Neuronal stem cell (in vitro differentiated cells): ENCODE measurements at regions not wholly inside any gene's neighbourhood (a gene's known extent, or its start where the extent isn't known, plus 50 kb on each side); places are given as distances from the start of the nearest gene placed in this dataset.

ENCODE experiments used
- DNase-seq: peaks from one replicate; pipeline ENCODE4 v3.0.0-alpha.2; 2013; ENCODE audit warnings: low spot score
- H2AFZ ChIP-seq: one replicate; pipeline ENCODE4 v1.6.1; 2013; ENCODE audit warnings: mild to moderate bottlenecking, low read length, inconsistent platforms
- H2AK5ac ChIP-seq: 2 replicates; pipeline ENCODE4 v1.6.1; 2013; ENCODE audit warnings: low read depth, mild to moderate bottlenecking, inconsistent platforms, low read length, moderate library complexity, mixed read lengths
- H2BK120ac ChIP-seq: 2 replicates; pipeline ENCODE4 v1.6.1; 2013; ENCODE audit warnings: low read depth, mild to moderate bottlenecking, inconsistent platforms, low read length, moderate library complexity, mixed read lengths
- H2BK12ac ChIP-seq: one replicate; pipeline ENCODE4 v1.6.1; 2013; ENCODE audit warnings: low read length, inconsistent platforms
- H2BK15ac ChIP-seq: 2 replicates; pipeline ENCODE4 v1.6.1; 2013; ENCODE audit warnings: mild to moderate bottlenecking, low read length, inconsistent platforms, mixed read lengths
- H2BK5ac ChIP-seq: one replicate; pipeline ENCODE4 v1.6.1; 2013; ENCODE audit warnings: inconsistent platforms, mild to moderate bottlenecking, low read length, moderate library complexity
- H3K14ac ChIP-seq: one replicate; pipeline ENCODE4 v1.6.1; 2013; ENCODE audit warnings: low read length, inconsistent platforms
- H3K18ac ChIP-seq: 2 replicates; pipeline ENCODE4 v1.6.1; 2013; ENCODE audit warnings: low read length, inconsistent platforms
- H3K23ac ChIP-seq: 2 replicates; pipeline ENCODE4 v1.6.1; 2013; ENCODE audit warnings: low read depth, mild to moderate bottlenecking, mixed read lengths, low read length, inconsistent platforms; ENCODE audit not compliant: poor library complexity
- H3K27ac ChIP-seq: replicated peaks from 3 replicates; pipeline ENCODE4 v1.5.1; 2013; ENCODE audit warnings: low read length, inconsistent platforms
- H3K27me3 ChIP-seq, 3 experiments: 2 replicates each; pipeline ENCODE4 v1.6.1; 2013; ENCODE audit warnings: low read length in 3 of 3, mild to moderate bottlenecking in 2 of 3, inconsistent platforms in 1 of 3, low read depth in 1 of 3, mixed read lengths in 1 of 3, moderate library complexity in 1 of 3; ENCODE audit not compliant: control insufficient read depth in 3 of 3, insufficient read depth in 3 of 3
- H3K36me3 ChIP-seq, 2 donors: replicated peaks in 1 of 2; 2 replicates each; pipeline ENCODE4 v1.6.1; 2013; ENCODE audit warnings: low read length in 2 of 2; ENCODE audit not compliant: control insufficient read depth in 2 of 2, insufficient read depth in 2 of 2
- H3K4ac ChIP-seq: 2 replicates; pipeline ENCODE4 v1.6.1; 2013; ENCODE audit warnings: inconsistent platforms, mild to moderate bottlenecking, low read length, moderate library complexity
- H3K4me1 ChIP-seq, 2 donors: 1 replicate in 1 of 2; 2 replicates in 1 of 2; pipeline ENCODE4 v1.6.1; 2013; ENCODE audit warnings: low read length in 2 of 2, low read depth in 1 of 2; ENCODE audit not compliant: control insufficient read depth in 2 of 2, insufficient read depth in 1 of 2
- H3K4me2 ChIP-seq: one replicate; pipeline ENCODE4 v1.6.1; 2013; ENCODE audit warnings: mild to moderate bottlenecking, low read length, inconsistent platforms; ENCODE audit not compliant: insufficient read depth, poor library complexity, severe bottlenecking
- H3K4me3 ChIP-seq, 2 donors: 2 replicates each; pipeline ENCODE4 v1.5.1; 2013; ENCODE audit warnings: low read length in 2 of 2, mild to moderate bottlenecking in 2 of 2, inconsistent platforms in 1 of 2, moderate library complexity in 1 of 2
- H3K79me1 ChIP-seq: one replicate; pipeline ENCODE4 v1.6.1; 2013; ENCODE audit warnings: low read depth, mild to moderate bottlenecking, inconsistent platforms, low read length, moderate library complexity
- H3K9ac ChIP-seq: one replicate; pipeline ENCODE4 v1.6.1; 2013; ENCODE audit warnings: mild to moderate bottlenecking, low read depth, low read length, inconsistent platforms; ENCODE audit not compliant: poor library complexity
- H3K9me3 ChIP-seq, 2 donors: replicated peaks in 1 of 2; 2 replicates each; pipeline versions ENCODE3 to v1.6.1; 2013; ENCODE audit warnings: low read length in 2 of 2, mild to moderate bottlenecking in 2 of 2, inconsistent platforms in 1 of 2, low read depth in 1 of 2, mixed read lengths in 1 of 2, moderate library complexity in 1 of 2; ENCODE audit not compliant: control insufficient read depth in 2 of 2, insufficient read depth in 1 of 2
- H4K8ac ChIP-seq: one replicate; pipeline ENCODE4 v1.6.1; 2013; ENCODE audit warnings: low read depth, mild to moderate bottlenecking, inconsistent platforms, low read length, moderate library complexity
- H4K91ac ChIP-seq: one replicate; pipeline ENCODE4 v1.6.1; 2013; ENCODE audit warnings: low read length, low read depth, mild to moderate bottlenecking, inconsistent platforms; ENCODE audit not compliant: poor library complexity
- WGBS, 2 donors: extraction: QIAGEN DNeasy Blood & Tissue Kit; methylation state at CpG; one replicate each; pipeline ENCODE4 v1.1.7; 2013; ENCODE audit warnings: missing lambda C conversion rate in 2 of 2, mixed read lengths in 1 of 2; ENCODE audit not compliant: insufficient read length in 2 of 2, insufficient replicate concordance in 1 of 2; ENCODE audit errors: extremely low coverage in 2 of 2; 5-methylcytosine and 5-hydroxymethylcytosine counted together

DNA sequence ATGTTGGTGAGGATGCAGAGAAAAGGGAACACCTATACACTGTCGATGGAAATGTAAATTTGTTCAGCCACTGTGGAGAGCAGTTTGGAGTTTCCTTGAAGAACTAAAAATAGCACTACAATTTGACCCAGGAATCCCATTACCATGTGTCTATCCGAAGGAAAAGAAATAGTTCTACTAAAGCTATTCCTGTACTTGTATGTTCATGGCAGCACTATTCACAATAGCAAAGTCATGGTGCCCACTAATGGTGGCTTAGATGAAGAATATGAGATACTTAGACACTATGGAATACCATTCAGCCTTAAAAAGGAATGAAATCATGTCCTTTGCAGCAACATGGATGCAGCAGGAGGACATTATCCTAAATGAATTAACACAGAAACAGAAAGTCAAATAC, 50.2 kb upstream of the CAST start:
- Histone ChIP-seq H3K18ac (no peak overlapping the region), H3K9me3 (peaks cover 0 to 3% of the 10 kb centered on the region in 2 donors), H4K8ac (no peak overlapping the region), H3K4me3 (no peak overlapping the region), H4K91ac (no peak overlapping the region), H2BK12ac (no peak overlapping the region), H3K4me2 (no peak overlapping the region), H3K27ac (no peak overlapping the region), H2AFZ (no peak overlapping the region), H2AK5ac (no peak overlapping the region), H3K79me1 (no peaks in the 10 kb centered on the region), H3K27me3 (no peaks in the 10 kb centered on the region), H3K36me3 (no peaks in the 10 kb centered on the region), H2BK15ac (no peak overlapping the region), H3K9ac (no peak overlapping the region), H3K23ac (no peak overlapping the region), H2BK120ac (no peak overlapping the region), H3K4me1 (peaks cover 0 to 1% of the 10 kb centered on the region in 2 donors), H2BK5ac (no peak overlapping the region), H3K4ac (no peak overlapping the region), H3K14ac (no peak overlapping the region)
- no CpG with 5 or more reads among the region's 2 CpGs for WGBS, 2 donors
- DNase-seq: no peak
